SKM-1 (cell line): ENCODE measurements at regions not wholly inside any gene's neighbourhood (a gene's known extent, or its start where the extent isn't known, plus 50 kb on each side); places are given as distances from the start of the nearest gene placed in this dataset.
A peak's percentile ranks its signal among the peaks of the same experiment; 100 is the strongest.
"Not testable (repeated sequence)": the region's sequence is repeated elsewhere in the genome, so short reads cannot be mapped to it uniquely, and the experiment has no call there.

Source experiments
- DNase-seq: peaks from one replicate; lab custom pipeline; 2025; ENCODE audit not compliant: unreplicated experiment; lab: John Stamatoyannopoulos, UW

- no peak for DNase-seq
Observed at GRCh38 chr5:130845049-130845765, 319.8 kb downstream of the HINT1 start.

GRCh38 chr5:130836729-130837649 is 328.1 kb downstream of the HINT1 start:
- DNase-seq, result no peak

- not testable (repeated sequence) for DNase-seq
Observed at GRCh38 chr5:130817598-130818384, 347.3 kb downstream of the HINT1 start.

GRCh38 chr5:130815246-130815645 is 349.8 kb downstream of the HINT1 start:
- no peak for DNase-seq

- no peak for DNase-seq
Observed at GRCh38 chr5:130808691-130809090, 356.4 kb downstream of the HINT1 start.

GRCh38 chr5:130805648-130806047 is 359.4 kb downstream of the HINT1 start:
- DNase-seq, result no peak

GRCh38 chr5:130805036-130805435 is 360.0 kb downstream of the HINT1 start:
- DNase-seq, result no peak

- DNase-seq, result no peak
Observed at GRCh38 chr5:130801963-130802362, 363.1 kb downstream of the HINT1 start.

GRCh38 chr5:130799015-130799414 is 366.0 kb downstream of the HINT1 start:
- no peak for DNase-seq

GRCh38 chr5:130797303-130797702 is 367.8 kb downstream of the HINT1 start:
- no peak for DNase-seq

GRCh38 chr5:130796902-130797301 is 368.2 kb downstream of the HINT1 start:
- no peak for DNase-seq

GRCh38 chr5:130796032-130796431 is 369.0 kb downstream of the HINT1 start:
- DNase-seq, result no peak

- DNase-seq, result no peak
Observed at GRCh38 chr5:130795037-130795436, 370.0 kb downstream of the HINT1 start.

- no peak for DNase-seq
Observed at GRCh38 chr5:130777794-130778193, 387.3 kb downstream of the HINT1 start.

GRCh38 chr5:130773813-130774212 is 391.2 kb downstream of the HINT1 start:
- no peak for DNase-seq

GRCh38 chr5:130762031-130762430 is 403.0 kb downstream of the HINT1 start:
- peak; percentile 31 for DNase-seq

- no peak for DNase-seq
Observed at GRCh38 chr5:130759061-130759460, 406.0 kb downstream of the HINT1 start.

- no peak for DNase-seq
Observed at GRCh38 chr5:130747556-130747955, 417.5 kb downstream of the HINT1 start.

- not testable (repeated sequence) for DNase-seq
Observed at GRCh38 chr5:130746641-130747040, 418.4 kb downstream of the HINT1 start.

GRCh38 chr5:130743092-130743491 is 422.0 kb downstream of the HINT1 start:
- DNase-seq, result no peak

- DNase-seq, result no peak
Observed at GRCh38 chr5:130740047-130740569, 424.9 kb downstream of the HINT1 start.
